OCI-LY1 (cell line): ENCODE measurements at regions not wholly inside any gene's neighbourhood (a gene's known extent, or its start where the extent isn't known, plus 50 kb on each side); places are given as distances from the start of the nearest gene placed in this dataset.
"Not testable (repeated sequence)": the region's sequence is repeated elsewhere in the genome, so short reads cannot be mapped to it uniquely, and the experiment has no call there.

Experiments used
- H2AFZ ChIP-seq: fragments of 200-600 bp; sonication (generic), shearing (Covaris generic); 2 replicates; pipeline ENCODE4 v1.6.0; 2014; ENCODE audit warnings: antibody characterized with exemption, mild to moderate bottlenecking, low read length
- H3F3A ChIP-seq: fragments of 200-600 bp; sonication (generic), shearing (Covaris generic); 2 replicates; pipeline ENCODE4 v1.6.0; 2014; ENCODE audit warnings: mild to moderate bottlenecking, antibody characterized with exemption, low read length, moderate library complexity; ENCODE audit not compliant: insufficient read depth
- H3K27ac ChIP-seq: fragments of 200-600 bp; sonication (generic); 2 replicates; pipeline ENCODE4 v1.5.1; 2014; ENCODE audit warnings: low read length, mixed run types, mild to moderate bottlenecking, low read depth; ENCODE audit not compliant: poor library complexity, severe bottlenecking
- H3K27me3 ChIP-seq: fragments of 200-600 bp; sonication (generic); 2 replicates; pipeline ENCODE4 v1.6.0; 2014; ENCODE audit warnings: antibody characterized with exemption, mild to moderate bottlenecking, low read length, moderate library complexity; ENCODE audit not compliant: insufficient read depth
- H3K36me3 ChIP-seq: fragments of 200-600 bp; sonication (generic); 2 replicates; pipeline ENCODE4 v1.6.1; 2014; ENCODE audit warnings: mild to moderate bottlenecking, antibody characterized with exemption, low read length, moderate library complexity, mixed read lengths; ENCODE audit not compliant: insufficient read depth
- H3K4me1 ChIP-seq: fragments of 200-600 bp; sonication (generic); 2 replicates; pipeline ENCODE4 v1.5.1; 2014; ENCODE audit warnings: mild to moderate bottlenecking, low read length, moderate library complexity; ENCODE audit not compliant: insufficient read depth, severe bottlenecking
- H3K4me2 ChIP-seq: fragments of 200-600 bp; sonication (generic), shearing (Covaris generic); 2 replicates; pipeline ENCODE4 v1.6.1; 2014; ENCODE audit warnings: low read length
- H3K4me3 ChIP-seq: fragments of 200-600 bp; sonication (generic); 2 replicates; pipeline ENCODE4 v1.5.1; 2014; ENCODE audit warnings: low read length, low read depth, mild to moderate bottlenecking, mixed read lengths; ENCODE audit not compliant: poor library complexity, severe bottlenecking
- H3K79me2 ChIP-seq: fragments of 200-600 bp; shearing (Covaris generic); 2 replicates; pipeline ENCODE4 v1.6.1; 2016; ENCODE audit warnings: mixed run types, low read length, mixed read lengths; ENCODE audit not compliant: insufficient read depth
- H3K9ac ChIP-seq: fragments of 200-600 bp; sonication (generic), shearing (Covaris generic); 2 replicates; pipeline ENCODE4 v1.6.1; 2014; ENCODE audit warnings: mild to moderate bottlenecking, low read length, mixed read lengths
- H3K9me2 ChIP-seq: fragments of 200-600 bp; sonication (generic), shearing (Covaris generic); 2 replicates; pipeline ENCODE4 v1.6.1; 2014; ENCODE audit warnings: low read depth, mild to moderate bottlenecking, low read length, mixed read lengths
- H3K9me3 ChIP-seq: fragments of 200-600 bp; shearing (Covaris generic); 2 replicates; pipeline ENCODE4 v1.6.1; 2014; ENCODE audit warnings: low read length, mixed read lengths
- H4K20me1 ChIP-seq: fragments of 200-600 bp; sonication (generic), shearing (Covaris generic); 2 replicates; pipeline ENCODE4 v1.6.0; 2016; ENCODE audit warnings: mild to moderate bottlenecking, low read length; ENCODE audit not compliant: insufficient read depth
- CTCF ChIP-seq: fragments of 200-600 bp; sonication (generic), shearing (Covaris generic); IDR thresholded peaks from 2 replicates; pipeline ENCODE4 v1.5.1; 2017; ENCODE audit warnings: mild to moderate bottlenecking, antibody characterized with exemption, low read length, moderate library complexity, mixed read lengths
- EZH2 ChIP-seq: fragments of 200-600 bp; sonication (generic), shearing (Covaris generic); IDR thresholded peaks from 2 replicates; pipeline ENCODE4 v1.8.0; 2017; ENCODE audit warnings: borderline replicate concordance, mixed run types, mild to moderate bottlenecking, antibody characterized with exemption, low read length, moderate library complexity, mixed read lengths

- H3K79me2 ChIP-seq, result no peaks in the 10 kb centered on the region
- no peaks in the 10 kb centered on the region for H4K20me1 ChIP-seq
- no peaks in the 10 kb centered on the region for H3K9me3 ChIP-seq
- H3K4me1 ChIP-seq, result no peaks in the 10 kb centered on the region
- H3K9ac ChIP-seq, result no peak overlapping the region
- no peak for TF ChIP-seq CTCF
- no peak overlapping the region for H3K27ac ChIP-seq
- H3F3A ChIP-seq, result no peaks in the 10 kb centered on the region
- H3K4me3 ChIP-seq, result no peak overlapping the region
- H3K27me3 ChIP-seq, result no peaks in the 10 kb centered on the region
- no peak overlapping the region for H3K4me2 ChIP-seq
- no peaks in the 10 kb centered on the region for H3K9me2 ChIP-seq
- no peak overlapping the region for H2AFZ ChIP-seq
- no peaks in the 10 kb centered on the region for H3K36me3 ChIP-seq
These were observed 107.9 kb downstream of the KATNIP start for GRCh38 chr16:27657811-27658210.

- Histone ChIP-seq H3K4me3 (no peak overlapping the region), H3K9me2 (no peaks in the 10 kb centered on the region), H3K27me3 (no peaks in the 10 kb centered on the region), H4K20me1 (no peaks in the 10 kb centered on the region), H3K36me3 (no peaks in the 10 kb centered on the region), H3K27ac (no peak overlapping the region), H3K4me2 (no peak overlapping the region), H3K4me1 (no peaks in the 10 kb centered on the region), H2AFZ (no peak overlapping the region), H3K79me2 (no peaks in the 10 kb centered on the region), H3K9me3 (no peaks in the 10 kb centered on the region), H3K9ac (no peak overlapping the region), H3F3A (no peaks in the 10 kb centered on the region)
- TF ChIP-seq CTCF (no peak), EZH2 (no peak)
These were observed 110.6 kb downstream of the KATNIP start for GRCh38 chr16:27660507-27660906.

- H3K9me2 ChIP-seq, H3K79me2 ChIP-seq, H3K4me1 ChIP-seq, H3K27me3 ChIP-seq, H3K9me3 ChIP-seq, H3K4me3 ChIP-seq, H4K20me1 ChIP-seq, H2AFZ ChIP-seq, H3K27ac ChIP-seq, H3F3A ChIP-seq, H3K36me3 ChIP-seq, H3K4me2 ChIP-seq, H3K9ac ChIP-seq: not testable (repeated sequence)
These were observed 113.3 kb downstream of the KATNIP start for GRCh38 chr16:27663235-27663634.

- no peaks in the 10 kb centered on the region for H3K27me3 ChIP-seq
- H3K27ac ChIP-seq, result no peak overlapping the region
- no peaks in the 10 kb centered on the region for H3K4me1 ChIP-seq
- no peak overlapping the region for H3K9ac ChIP-seq
- TF ChIP-seq CTCF, result no peak
- TF ChIP-seq EZH2, result no peak
- no peaks in the 10 kb centered on the region for H3K9me3 ChIP-seq
- H3K4me2 ChIP-seq, result no peak overlapping the region
- H3F3A ChIP-seq, result no peaks in the 10 kb centered on the region
- no peaks in the 10 kb centered on the region for H3K9me2 ChIP-seq
- no peaks in the 10 kb centered on the region for H4K20me1 ChIP-seq
- no peak overlapping the region for H2AFZ ChIP-seq
- no peak overlapping the region for H3K4me3 ChIP-seq
- H3K36me3 ChIP-seq, result no peaks in the 10 kb centered on the region
- H3K79me2 ChIP-seq, result no peaks in the 10 kb centered on the region
These were observed 115.9 kb downstream of the KATNIP start for GRCh38 chr16:27665881-27666280.
